ENCODE measurements at regions not wholly inside any gene's neighbourhood (a gene's known extent, or its start where the extent isn't known, plus 50 kb on each side); places are given as distances from the start of the nearest gene placed in this dataset.

- no peak overlapping the region for H3K27ac ChIP-seq
- TF ChIP-seq, protein P1, sequence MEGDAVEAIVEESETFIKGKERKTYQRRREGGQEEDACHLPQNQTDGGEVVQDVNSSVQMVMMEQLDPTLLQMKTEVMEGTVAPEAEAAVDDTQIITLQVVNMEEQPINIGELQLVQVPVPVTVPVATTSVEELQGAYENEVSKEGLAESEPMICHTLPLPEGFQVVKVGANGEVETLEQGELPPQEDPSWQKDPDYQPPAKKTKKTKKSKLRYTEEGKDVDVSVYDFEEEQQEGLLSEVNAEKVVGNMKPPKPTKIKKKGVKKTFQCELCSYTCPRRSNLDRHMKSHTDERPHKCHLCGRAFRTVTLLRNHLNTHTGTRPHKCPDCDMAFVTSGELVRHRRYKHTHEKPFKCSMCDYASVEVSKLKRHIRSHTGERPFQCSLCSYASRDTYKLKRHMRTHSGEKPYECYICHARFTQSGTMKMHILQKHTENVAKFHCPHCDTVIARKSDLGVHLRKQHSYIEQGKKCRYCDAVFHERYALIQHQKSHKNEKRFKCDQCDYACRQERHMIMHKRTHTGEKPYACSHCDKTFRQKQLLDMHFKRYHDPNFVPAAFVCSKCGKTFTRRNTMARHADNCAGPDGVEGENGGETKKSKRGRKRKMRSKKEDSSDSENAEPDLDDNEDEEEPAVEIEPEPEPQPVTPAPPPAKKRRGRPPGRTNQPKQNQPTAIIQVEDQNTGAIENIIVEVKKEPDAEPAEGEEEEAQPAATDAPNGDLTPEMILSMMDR (IDR thresholded peaks at IDR 0.05), result no peak
- no peaks in the 10 kb centered on the region for H3K27me3 ChIP-seq
- H3K4me1 ChIP-seq, result no peaks in the 10 kb centered on the region
- H3K4me3 ChIP-seq, result no peak overlapping the region
- no peak for ATAC-seq
- intact Hi-C loops (cut with DNase I), result no loop called here
- no peak for DNase-seq
- 82 to 86% methylated on average over 6 of the region's 6 CpGs for WGBS, 2 donors
- H3K36me3 ChIP-seq, result no peaks in the 10 kb centered on the region
- no peaks in the 10 kb centered on the region for H3K9me3 ChIP-seq
These were observed 53.4 kb downstream of the GAS1 start for GRCh38 chr9:86893811-86894490.

GRCh38 chr9:86892576-86892975, 54.7 kb downstream of the GAS1 start:
- H3K9me3 ChIP-seq, result no peaks in the 10 kb centered on the region
- WGBS, 2 donors, result 30 to 35% methylated on average over 3 of the region's 3 CpGs
- TF ChIP-seq, protein P1 (IDR thresholded peaks at IDR 0.05), result no peak
- no peak overlapping the region for H3K4me3 ChIP-seq
- no peaks in the 10 kb centered on the region for H3K4me1 ChIP-seq
- H3K36me3 ChIP-seq, result no peaks in the 10 kb centered on the region
- intact Hi-C loops (cut with DNase I), result no loop called here
- H3K27ac ChIP-seq, result no peak overlapping the region
- DNase-seq (no peak), ATAC-seq (no peak)
- no peaks in the 10 kb centered on the region for H3K27me3 ChIP-seq

DNA sequence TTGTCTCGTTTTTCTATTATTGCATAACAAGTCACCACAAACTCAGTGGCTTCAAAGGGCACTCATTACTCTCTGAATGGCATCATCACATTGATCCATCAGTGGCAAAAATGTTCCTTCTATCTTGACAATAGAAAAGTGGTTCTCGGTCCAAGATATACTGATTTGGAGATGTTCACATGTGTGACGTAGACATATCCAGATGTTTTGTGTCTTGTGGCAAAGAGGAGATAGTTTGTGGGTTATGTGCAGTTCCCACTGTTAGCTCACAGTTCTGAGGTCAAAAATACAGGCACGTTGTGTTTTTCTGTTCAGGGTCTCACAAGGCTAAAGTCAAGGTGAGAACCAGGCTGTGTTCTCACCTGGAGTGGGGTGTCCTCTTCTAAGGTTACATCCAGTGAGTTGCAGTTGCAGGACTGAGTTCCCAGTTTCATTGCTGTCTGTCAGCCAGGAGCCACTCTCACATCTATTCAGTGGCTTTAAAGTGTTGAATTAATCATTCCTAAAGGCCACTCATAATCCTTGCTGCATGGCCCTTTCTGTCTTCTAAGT, 55.3 kb downstream of the GAS1 start:
- intact Hi-C loops (cut with DNase I), result no loop called here
- 80 to 85% methylated on average over 4 of the region's 4 CpGs for WGBS, 2 donors
- peaks cover 0 to 6% (median 0%) of the 10 kb centered on the region in 7 donors for H3K27me3 ChIP-seq

DNA sequence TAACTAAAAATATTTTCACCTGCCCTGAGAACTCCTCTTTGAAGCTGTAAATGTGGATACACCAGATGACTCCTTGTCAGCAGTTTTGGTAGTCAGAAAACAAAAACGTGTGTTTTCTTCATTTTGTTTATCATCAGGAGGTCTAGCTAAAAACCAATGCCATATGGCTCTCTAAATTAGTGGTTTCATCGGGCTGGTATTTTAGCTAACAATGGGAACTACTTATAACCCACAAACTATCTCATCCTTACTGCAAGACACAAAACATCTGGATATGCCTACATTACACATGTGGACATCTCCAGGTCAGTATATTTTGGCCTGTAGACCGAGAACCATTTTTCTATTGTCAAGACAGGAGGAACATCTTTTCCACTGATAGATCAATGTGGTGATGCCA, 56.2 kb downstream of the GAS1 start:
- Histone ChIP-seq H3K36me3 (no peaks in the 10 kb centered on the region), H3K4me3 (no peak overlapping the region), H3K27ac (no peak overlapping the region), H3K27me3 (peaks cover 0 to 9% (median under 1%) of the 10 kb centered on the region in 7 donors), H3K9me3 (no peaks in the 10 kb centered on the region), H3K4me1 (no peaks in the 10 kb centered on the region)
- WGBS, 2 donors, result 53 to 63% methylated on average over 3 of the region's 3 CpGs
- ATAC-seq (no peak), DNase-seq (no peak)
- intact Hi-C loops (cut with DNase I), result no loop called here
- TF ChIP-seq, protein P1 (IDR thresholded peaks at IDR 0.05), result no peak

More for the DNA sequence above, 55.3 kb downstream of the GAS1 start:
- DNase-seq (no peak), ATAC-seq (no peak)
- Histone ChIP-seq H3K4me1 (no peaks in the 10 kb centered on the region), H3K36me3 (no peaks in the 10 kb centered on the region), H3K4me3 (no peak overlapping the region), H3K9me3 (no peaks in the 10 kb centered on the region), H3K27ac (no peak overlapping the region)
- TF ChIP-seq, protein P1 (IDR thresholded peaks at IDR 0.05), result no peak

Measured in heart right ventricle (tissue), 16 donors.